Lower leg skin (tissue), 3 donors: ENCODE measurements at regions not wholly inside any gene's neighbourhood (a gene's known extent, or its start where the extent isn't known, plus 50 kb on each side); places are given as distances from the start of the nearest gene placed in this dataset.

Experiments used
- CTCF ChIP-seq, 3 donors: fragments of 450-650 bp; IDR thresholded peaks; one replicate each; pipeline ENCODE4 v1.5.1; 2016; ENCODE audit warnings: antibody characterized with exemption in 3 of 3, mild to moderate bottlenecking in 3 of 3, moderate library complexity in 2 of 3
- POLR2A ChIP-seq, 2 donors: fragments of 450-650 bp; IDR thresholded peaks; one replicate each; pipeline ENCODE4 v1.6.1; 2016 to 2017; ENCODE audit warnings: antibody characterized with exemption in 2 of 2, mild to moderate bottlenecking in 1 of 2, moderate library complexity in 1 of 2

GRCh38 chrX:15938072-15938471 is 83.5 kb upstream of the AP1S2 start:
- no peak for TF ChIP-seq CTCF (IDR thresholded peaks at IDR 0.05)
- no peak for TF ChIP-seq POLR2A (IDR thresholded peaks at IDR 0.05)
